Neural progenitor cell (in vitro differentiated cells): ENCODE measurements at regions not wholly inside any gene's neighbourhood (a gene's known extent, or its start where the extent isn't known, plus 50 kb on each side); places are given as distances from the start of the nearest gene placed in this dataset.

ENCODE experiments used
- EZH2 ChIP-seq: fragments of 200-600 bp; sonication (generic); IDR thresholded peaks from 2 replicates; pipeline ENCODE4 v1.6.1; 2017; ENCODE audit warnings: antibody characterized with exemption, mild to moderate bottlenecking, moderate library complexity
- TF ChIP-seq, protein P1 (sequence below): fragments of 200-600 bp; sonication (generic); IDR thresholded peaks from 2 replicates; pipeline ENCODE4 v1.5.1; 2017; ENCODE audit warnings: antibody characterized with exemption, mild to moderate bottlenecking

DNA sequence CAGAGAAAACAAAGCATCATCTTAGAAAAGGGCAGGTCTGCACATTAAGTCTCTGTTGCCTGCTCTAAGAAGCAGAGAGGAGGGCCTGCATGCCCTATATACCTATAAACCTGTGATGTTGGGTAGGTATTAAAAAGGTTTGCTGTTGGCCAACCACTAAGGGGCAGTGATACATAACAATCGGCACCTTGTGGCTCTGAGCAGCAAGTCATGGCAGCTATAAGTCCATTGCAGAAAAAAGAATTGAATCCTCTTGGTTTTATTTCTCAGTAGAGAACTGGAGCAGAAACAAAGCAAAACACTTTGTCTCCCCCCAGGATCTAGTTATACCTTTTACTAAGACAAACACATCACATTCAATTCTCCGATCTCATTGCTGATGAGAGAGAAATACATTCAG lies 1364.4 kb downstream of the STIM2 start:
- TF ChIP-seq, protein P1, sequence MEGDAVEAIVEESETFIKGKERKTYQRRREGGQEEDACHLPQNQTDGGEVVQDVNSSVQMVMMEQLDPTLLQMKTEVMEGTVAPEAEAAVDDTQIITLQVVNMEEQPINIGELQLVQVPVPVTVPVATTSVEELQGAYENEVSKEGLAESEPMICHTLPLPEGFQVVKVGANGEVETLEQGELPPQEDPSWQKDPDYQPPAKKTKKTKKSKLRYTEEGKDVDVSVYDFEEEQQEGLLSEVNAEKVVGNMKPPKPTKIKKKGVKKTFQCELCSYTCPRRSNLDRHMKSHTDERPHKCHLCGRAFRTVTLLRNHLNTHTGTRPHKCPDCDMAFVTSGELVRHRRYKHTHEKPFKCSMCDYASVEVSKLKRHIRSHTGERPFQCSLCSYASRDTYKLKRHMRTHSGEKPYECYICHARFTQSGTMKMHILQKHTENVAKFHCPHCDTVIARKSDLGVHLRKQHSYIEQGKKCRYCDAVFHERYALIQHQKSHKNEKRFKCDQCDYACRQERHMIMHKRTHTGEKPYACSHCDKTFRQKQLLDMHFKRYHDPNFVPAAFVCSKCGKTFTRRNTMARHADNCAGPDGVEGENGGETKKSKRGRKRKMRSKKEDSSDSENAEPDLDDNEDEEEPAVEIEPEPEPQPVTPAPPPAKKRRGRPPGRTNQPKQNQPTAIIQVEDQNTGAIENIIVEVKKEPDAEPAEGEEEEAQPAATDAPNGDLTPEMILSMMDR = peak; percentile 67
- no peak for TF ChIP-seq EZH2
